ENCODE measurements at regions not wholly inside any gene's neighbourhood (a gene's known extent, or its start where the extent isn't known, plus 50 kb on each side); places are given as distances from the start of the nearest gene placed in this dataset.

- no peak overlapping the region for H3K27ac ChIP-seq (ENCODE audit: low read depth, low read length, poor library complexity, severe bottlenecking)
- TF ChIP-seq, protein P1, sequence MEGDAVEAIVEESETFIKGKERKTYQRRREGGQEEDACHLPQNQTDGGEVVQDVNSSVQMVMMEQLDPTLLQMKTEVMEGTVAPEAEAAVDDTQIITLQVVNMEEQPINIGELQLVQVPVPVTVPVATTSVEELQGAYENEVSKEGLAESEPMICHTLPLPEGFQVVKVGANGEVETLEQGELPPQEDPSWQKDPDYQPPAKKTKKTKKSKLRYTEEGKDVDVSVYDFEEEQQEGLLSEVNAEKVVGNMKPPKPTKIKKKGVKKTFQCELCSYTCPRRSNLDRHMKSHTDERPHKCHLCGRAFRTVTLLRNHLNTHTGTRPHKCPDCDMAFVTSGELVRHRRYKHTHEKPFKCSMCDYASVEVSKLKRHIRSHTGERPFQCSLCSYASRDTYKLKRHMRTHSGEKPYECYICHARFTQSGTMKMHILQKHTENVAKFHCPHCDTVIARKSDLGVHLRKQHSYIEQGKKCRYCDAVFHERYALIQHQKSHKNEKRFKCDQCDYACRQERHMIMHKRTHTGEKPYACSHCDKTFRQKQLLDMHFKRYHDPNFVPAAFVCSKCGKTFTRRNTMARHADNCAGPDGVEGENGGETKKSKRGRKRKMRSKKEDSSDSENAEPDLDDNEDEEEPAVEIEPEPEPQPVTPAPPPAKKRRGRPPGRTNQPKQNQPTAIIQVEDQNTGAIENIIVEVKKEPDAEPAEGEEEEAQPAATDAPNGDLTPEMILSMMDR (conservative IDR thresholded peaks at IDR 0.05; ENCODE audit: low read length): no peak
- no peak for TF ChIP-seq EZH2phosphoT487 (IDR thresholded peaks at IDR 0.05; ENCODE audit: borderline replicate concordance, low read depth, low read length)
- H2AFZ ChIP-seq (ENCODE audit: low read length): no peak overlapping the region
- no peaks in the 10 kb centered on the region for H3K9me2 ChIP-seq (ENCODE audit: insufficient read depth, low read length)
- H3K9me3 ChIP-seq (ENCODE audit: low read length): no peaks in the 10 kb centered on the region
- no peaks in the 10 kb centered on the region for H3K4me1 ChIP-seq (ENCODE audit: insufficient read depth, low read length, poor library complexity, severe bottlenecking)
- H3K4me2 ChIP-seq (ENCODE audit: low read length): no peak overlapping the region
- H3K36me3 ChIP-seq (ENCODE audit: insufficient read depth, low read length): no peaks in the 10 kb centered on the region
- H3K79me2 ChIP-seq (ENCODE audit: insufficient read depth, low read depth, low read length): no peaks in the 10 kb centered on the region
- no peaks in the 10 kb centered on the region for H4K20me1 ChIP-seq (ENCODE audit: insufficient read depth, low read length)
- H3K4me3 ChIP-seq (ENCODE audit: low read depth, low read length, poor library complexity, severe bottlenecking): no peak overlapping the region
- BruUV-seq (replicated peaks): no TSS peak
- no peak for DNase-seq (ENCODE audit: low spot score)
- intact Hi-C loops (cut with micrococcal nuclease; ENCODE audit: unreplicated experiment): no loop called here
- CTCF ChIA-PET (ENCODE audit: unreplicated experiment): no interaction called here
- POLR2A ChIA-PET: interaction anchor here (0.6 kb wide), 1 partner anchor 69 kb away, joined by 3 read pairs; no protein-coding TSS in a partner anchor
Measured at GRCh38 chr5:167971706-167972105, 319.7 kb upstream of the WWC1 start.

DNA sequence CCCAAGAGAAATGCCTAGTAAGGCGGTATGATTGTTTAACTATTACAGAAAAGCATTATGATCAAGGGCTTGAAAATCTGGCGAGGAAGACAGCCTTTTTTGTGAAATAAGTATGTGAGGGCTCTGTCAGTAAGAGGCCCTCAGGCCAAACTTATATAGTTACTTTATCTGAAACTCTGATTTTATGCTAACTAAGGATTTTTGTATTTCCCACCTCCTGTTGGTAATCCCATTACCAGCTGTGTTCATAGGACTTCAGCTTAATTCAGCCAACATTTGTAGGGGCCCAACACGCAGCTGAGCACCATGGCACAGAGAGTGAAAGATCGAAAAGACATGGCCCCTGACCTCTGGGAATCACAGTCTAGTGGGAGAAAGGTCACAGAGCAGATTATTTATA, 318.3 kb upstream of the WWC1 start:
- BruUV-seq (replicated peaks): no TSS peak
- Histone ChIP-seq H2AFZ (ENCODE audit: low read length) (no peak overlapping the region), H3K9me3 (ENCODE audit: low read length) (no peaks in the 10 kb centered on the region), H3K4me2 (ENCODE audit: low read length) (no peak overlapping the region), H3K4me1 (ENCODE audit: insufficient read depth, low read length, poor library complexity, severe bottlenecking) (no peaks in the 10 kb centered on the region), H3K79me2 (ENCODE audit: insufficient read depth, low read depth, low read length) (no peaks in the 10 kb centered on the region), H3K27ac (ENCODE audit: low read depth, low read length, poor library complexity, severe bottlenecking) (no peak overlapping the region), H3K36me3 (ENCODE audit: insufficient read depth, low read length) (no peaks in the 10 kb centered on the region), H3K4me3 (ENCODE audit: low read depth, low read length, poor library complexity, severe bottlenecking) (no peak overlapping the region), H4K20me1 (ENCODE audit: insufficient read depth, low read length) (no peaks in the 10 kb centered on the region), H3K9me2 (ENCODE audit: insufficient read depth, low read length) (no peaks in the 10 kb centered on the region)
- CTCF ChIA-PET (ENCODE audit: unreplicated experiment): interaction anchor here (0.6 kb wide), 1 partner anchor 697 kb away, joined by 3 read pairs; no protein-coding TSS in a partner anchor
- intact Hi-C loops (cut with micrococcal nuclease; ENCODE audit: unreplicated experiment): no loop called here
- no peak for TF ChIP-seq EZH2phosphoT487 (IDR thresholded peaks at IDR 0.05; ENCODE audit: borderline replicate concordance, low read depth, low read length)
- TF ChIP-seq, protein P1 (conservative IDR thresholded peaks at IDR 0.05; ENCODE audit: low read length): no peak
- no peak for DNase-seq (ENCODE audit: low spot score)
- POLR2A ChIA-PET: no interaction called here

DNA sequence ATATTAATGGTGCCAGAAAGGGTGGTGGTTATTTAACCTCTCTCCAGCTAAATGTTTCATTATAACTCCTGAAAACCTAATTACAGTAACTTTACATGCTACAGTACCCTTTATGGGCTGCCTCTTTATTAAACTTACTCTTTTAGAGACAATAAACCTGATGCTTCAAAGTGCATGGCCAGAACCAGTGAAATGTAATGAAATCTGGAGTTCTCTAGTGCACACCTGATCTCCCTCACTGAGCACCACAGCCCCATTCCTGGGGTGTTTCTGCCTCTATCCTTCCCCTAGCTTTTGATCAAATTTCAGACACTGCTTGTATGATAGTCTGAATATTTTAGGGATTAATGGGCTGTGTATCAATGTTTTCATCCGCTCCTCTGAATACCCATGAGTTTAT, 306.5 kb upstream of the WWC1 start:
- Histone ChIP-seq H3K4me2 (ENCODE audit: low read length) (no peak overlapping the region), H2AFZ (ENCODE audit: low read length) (no peak overlapping the region), H3K9me3 (ENCODE audit: low read length) (no peaks in the 10 kb centered on the region), H3K9me2 (ENCODE audit: insufficient read depth, low read length) (no peaks in the 10 kb centered on the region), H3K4me1 (ENCODE audit: insufficient read depth, low read length, poor library complexity, severe bottlenecking) (no peaks in the 10 kb centered on the region), H3K4me3 (ENCODE audit: low read depth, low read length, poor library complexity, severe bottlenecking) (no peak overlapping the region), H3K36me3 (ENCODE audit: insufficient read depth, low read length) (no peaks in the 10 kb centered on the region), H3K79me2 (ENCODE audit: insufficient read depth, low read depth, low read length) (no peaks in the 10 kb centered on the region), H3K27ac (ENCODE audit: low read depth, low read length, poor library complexity, severe bottlenecking) (no peak overlapping the region), H4K20me1 (ENCODE audit: insufficient read depth, low read length) (no peaks in the 10 kb centered on the region)
- ChIA-PET CTCF (ENCODE audit: unreplicated experiment) (no interaction called here), POLR2A (no interaction called here)
- BruUV-seq (replicated peaks): no TSS peak
- TF ChIP-seq EZH2phosphoT487 (IDR thresholded peaks at IDR 0.05; ENCODE audit: borderline replicate concordance, low read depth, low read length): no peak
- TF ChIP-seq, protein P1 (conservative IDR thresholded peaks at IDR 0.05; ENCODE audit: low read length): no peak
- no peak for DNase-seq (ENCODE audit: low spot score)
- intact Hi-C loops (cut with micrococcal nuclease; ENCODE audit: unreplicated experiment): no loop called here
